ENCODE measurements at regions not wholly inside any gene's neighbourhood (a gene's known extent, or its start where the extent isn't known, plus 50 kb on each side); places are given as distances from the start of the nearest gene placed in this dataset.

DNA sequence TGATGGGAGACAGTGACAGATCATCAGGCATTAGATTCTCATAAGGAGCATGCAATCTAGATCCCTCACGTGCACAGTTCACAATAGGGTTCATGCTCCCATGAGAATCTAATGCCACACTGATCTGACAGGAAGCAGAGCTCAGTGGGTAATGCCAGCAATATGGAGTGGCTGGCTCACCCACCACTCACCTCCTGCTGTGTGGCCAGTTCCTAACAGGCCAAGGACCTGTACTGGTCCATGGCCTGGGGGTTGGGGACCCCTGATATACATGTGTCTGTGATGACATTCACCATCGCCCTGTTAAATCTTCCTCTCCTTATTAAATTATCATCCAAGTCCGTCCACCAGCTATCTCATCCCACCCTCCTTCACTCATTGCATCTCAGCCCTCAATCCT lies 118.4 kb downstream of the TEX36 start:
- CTCF ChIA-PET, result no interaction called here
- no peak for DNase-seq (ENCODE audit: extremely low spot score)
- TF ChIP-seq, protein P1, sequence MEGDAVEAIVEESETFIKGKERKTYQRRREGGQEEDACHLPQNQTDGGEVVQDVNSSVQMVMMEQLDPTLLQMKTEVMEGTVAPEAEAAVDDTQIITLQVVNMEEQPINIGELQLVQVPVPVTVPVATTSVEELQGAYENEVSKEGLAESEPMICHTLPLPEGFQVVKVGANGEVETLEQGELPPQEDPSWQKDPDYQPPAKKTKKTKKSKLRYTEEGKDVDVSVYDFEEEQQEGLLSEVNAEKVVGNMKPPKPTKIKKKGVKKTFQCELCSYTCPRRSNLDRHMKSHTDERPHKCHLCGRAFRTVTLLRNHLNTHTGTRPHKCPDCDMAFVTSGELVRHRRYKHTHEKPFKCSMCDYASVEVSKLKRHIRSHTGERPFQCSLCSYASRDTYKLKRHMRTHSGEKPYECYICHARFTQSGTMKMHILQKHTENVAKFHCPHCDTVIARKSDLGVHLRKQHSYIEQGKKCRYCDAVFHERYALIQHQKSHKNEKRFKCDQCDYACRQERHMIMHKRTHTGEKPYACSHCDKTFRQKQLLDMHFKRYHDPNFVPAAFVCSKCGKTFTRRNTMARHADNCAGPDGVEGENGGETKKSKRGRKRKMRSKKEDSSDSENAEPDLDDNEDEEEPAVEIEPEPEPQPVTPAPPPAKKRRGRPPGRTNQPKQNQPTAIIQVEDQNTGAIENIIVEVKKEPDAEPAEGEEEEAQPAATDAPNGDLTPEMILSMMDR (IDR thresholded peaks at IDR 0.05; ENCODE audit: control extremely low read depth, extremely low read depth, low read depth, missing control alignments), result no peak
- POLR2A ChIA-PET, result no interaction called here

DNA sequence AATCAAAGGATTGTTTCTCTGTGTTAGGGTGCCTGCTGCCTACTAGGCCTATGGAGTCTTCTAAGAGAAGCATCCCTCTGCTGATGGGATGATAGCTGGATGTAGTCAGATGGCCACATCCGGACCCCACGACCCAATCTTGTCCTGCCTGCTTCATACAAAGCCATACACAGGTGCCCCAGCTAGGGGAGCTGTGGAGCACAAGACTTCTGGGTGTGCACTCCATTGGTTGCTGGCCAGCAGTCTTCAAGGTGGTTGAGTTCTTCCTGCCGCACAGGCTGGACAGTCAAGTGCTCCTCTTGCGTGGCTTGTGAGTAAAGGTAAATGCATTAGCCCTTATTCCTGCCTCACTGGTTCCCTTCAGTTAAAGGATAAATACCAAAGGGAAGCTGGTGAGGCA lies 120.2 kb downstream of the TEX36 start:
- CTCF ChIA-PET, result no interaction called here
- DNase-seq (ENCODE audit: extremely low spot score), result no peak
- POLR2A ChIA-PET, result no interaction called here
- TF ChIP-seq, protein P1 (IDR thresholded peaks at IDR 0.05; ENCODE audit: control extremely low read depth, extremely low read depth, low read depth, missing control alignments), result no peak

DNA sequence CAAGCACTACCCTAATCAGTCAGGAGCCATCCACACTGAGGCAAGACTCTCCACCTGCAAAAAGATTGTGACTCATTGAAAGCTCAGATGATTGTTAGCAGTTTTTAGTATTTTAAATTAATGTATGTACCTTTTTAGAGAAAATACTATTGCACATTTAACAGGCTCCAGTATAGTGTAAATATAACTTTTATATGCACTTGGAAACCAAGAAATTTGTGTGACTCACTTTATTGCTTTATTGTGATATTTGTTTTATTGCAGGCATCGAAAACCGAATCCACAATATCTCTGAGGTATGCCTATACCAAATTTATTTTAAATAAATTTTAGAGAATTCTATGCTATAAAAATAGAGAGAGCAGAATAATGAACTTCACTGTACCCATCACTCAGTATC lies 122.0 kb downstream of the TEX36 start:
- TF ChIP-seq, protein P1 (IDR thresholded peaks at IDR 0.05; ENCODE audit: control extremely low read depth, extremely low read depth, low read depth, missing control alignments), result no peak
- POLR2A ChIA-PET, result no interaction called here
- no peak for DNase-seq (ENCODE audit: extremely low spot score)
- CTCF ChIA-PET, result no interaction called here

DNA sequence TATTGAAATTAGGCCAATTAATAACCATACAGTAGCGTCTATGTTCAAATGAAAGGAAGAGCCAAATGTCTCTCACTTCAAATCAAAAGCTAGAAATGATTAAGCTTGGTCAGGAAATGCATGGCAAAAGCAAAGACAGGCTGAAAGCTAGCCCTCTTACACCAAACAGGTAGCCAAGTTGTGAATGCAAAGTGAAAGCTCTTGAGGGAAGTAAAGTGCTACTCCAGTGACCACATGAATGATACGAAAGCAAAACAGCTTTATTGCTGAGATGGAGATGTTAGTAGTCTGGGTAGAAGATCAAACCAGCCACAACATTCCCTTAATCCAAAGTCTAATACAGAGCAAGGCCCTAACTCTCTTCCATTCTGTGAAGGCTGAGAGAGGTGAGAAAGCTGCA lies 123.8 kb downstream of the TEX36 start:
- TF ChIP-seq, protein P1 (IDR thresholded peaks at IDR 0.05; ENCODE audit: control extremely low read depth, extremely low read depth, low read depth, missing control alignments), result no peak
- DNase-seq (ENCODE audit: extremely low spot score), result no peak
- CTCF ChIA-PET, result no interaction called here
- POLR2A ChIA-PET, result no interaction called here

DNA sequence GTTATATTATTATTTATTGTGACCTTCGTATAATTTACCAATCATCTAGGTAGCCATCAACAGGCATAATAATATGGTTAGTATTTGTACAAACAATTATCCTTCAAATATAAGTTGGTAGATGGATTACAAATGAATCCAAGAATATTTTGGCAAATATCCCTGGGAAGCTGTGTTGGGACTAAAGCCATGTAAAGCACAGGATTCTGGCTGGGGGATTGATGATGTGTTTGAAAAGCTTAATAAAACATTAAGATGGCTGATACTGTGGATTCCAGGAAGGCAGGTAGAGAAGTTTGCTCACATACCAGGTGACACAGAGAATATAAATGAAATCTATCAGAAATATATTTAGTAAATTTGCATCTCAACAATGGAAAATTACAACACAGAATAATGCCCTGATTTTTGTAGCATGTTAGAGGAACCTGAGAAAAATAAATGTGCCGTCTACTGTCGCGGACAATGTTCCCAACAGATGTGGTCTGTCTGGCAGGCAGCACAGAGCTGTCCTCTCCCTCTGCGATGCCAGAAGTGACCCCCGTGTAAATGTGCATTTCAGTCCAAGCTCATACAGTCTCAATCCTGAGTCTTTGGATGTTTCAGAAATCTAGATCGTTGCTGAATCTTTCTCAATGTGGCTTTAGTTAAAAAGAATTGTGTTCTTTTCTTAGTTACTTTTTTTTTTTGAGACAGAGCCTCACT lies 125.0 kb downstream of the TEX36 start:
- TF ChIP-seq, protein P1 (IDR thresholded peaks at IDR 0.05; ENCODE audit: control extremely low read depth, extremely low read depth, low read depth, missing control alignments), result no peak
- POLR2A ChIA-PET, result no interaction called here

DNA sequence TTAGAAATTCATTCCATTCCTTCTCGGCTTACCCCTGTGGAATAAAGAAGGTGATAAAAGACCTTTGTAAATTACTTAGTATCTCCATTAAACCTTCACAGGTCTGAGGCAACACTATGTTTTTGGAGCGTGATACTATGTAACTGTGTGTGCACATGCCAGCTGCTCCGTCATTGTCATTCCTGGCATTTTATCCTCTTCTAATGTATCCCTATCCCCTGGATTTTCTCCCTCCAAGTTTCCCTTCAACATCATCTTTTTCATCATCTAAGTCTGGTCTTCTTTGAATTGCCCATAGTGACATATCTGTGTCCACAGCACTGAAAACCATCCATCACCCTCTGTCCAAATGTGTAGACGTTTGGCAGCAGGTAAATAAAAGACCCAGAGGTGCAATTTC lies 125.7 kb downstream of the TEX36 start:
- TF ChIP-seq, protein P1 (IDR thresholded peaks at IDR 0.05; ENCODE audit: control extremely low read depth, extremely low read depth, low read depth, missing control alignments), result no peak
- DNase-seq (ENCODE audit: extremely low spot score), result no peak
- ChIA-PET CTCF (no interaction called here), POLR2A (no interaction called here)

More for the DNA sequence above, 125.0 kb downstream of the TEX36 start:
- CTCF ChIA-PET, result no interaction called here
- DNase-seq (ENCODE audit: extremely low spot score), result no peak

Measured in GM10248 (cell line).